NCI-H2171 (cell line): ENCODE measurements at regions not wholly inside any gene's neighbourhood (a gene's known extent, or its start where the extent isn't known, plus 50 kb on each side); places are given as distances from the start of the nearest gene placed in this dataset.

ENCODE experiments used
- DNase-seq: peaks from one replicate; lab custom pipeline; 2025; lab: John Stamatoyannopoulos, UW

- DNase-seq: no peak
These were observed 132.4 kb upstream of the LMO4 start for GRCh38 chr1:87196110-87196827.

GRCh38 chr1:87197156-87197555 lies 131.5 kb upstream of the LMO4 start:
- DNase-seq: no peak

DNA sequence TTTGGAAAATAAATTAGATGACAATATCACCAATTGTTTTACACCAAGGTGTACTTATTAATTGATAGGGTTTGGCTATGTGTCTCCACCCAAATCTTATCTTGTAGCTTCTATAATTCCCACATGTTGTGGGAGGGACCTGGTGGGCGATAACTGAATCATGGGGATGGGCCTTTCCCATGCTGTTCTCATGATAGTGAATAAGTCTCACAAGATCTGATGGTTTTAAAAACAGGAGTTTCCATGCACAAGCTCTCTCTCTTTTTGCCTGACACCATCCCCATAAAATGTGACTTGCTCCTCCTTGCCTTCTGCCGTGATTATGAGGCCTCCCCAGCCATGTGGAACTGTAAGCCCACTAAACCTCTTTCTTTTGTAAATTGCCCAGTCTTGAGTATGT lies 131.0 kb upstream of the LMO4 start:
- DNase-seq: no peak

GRCh38 chr1:87200875-87201638 lies 127.6 kb upstream of the LMO4 start:
- DNase-seq: peak; percentile 1

GRCh38 chr1:87201768-87202167 lies 126.9 kb upstream of the LMO4 start:
- no peak for DNase-seq

DNA sequence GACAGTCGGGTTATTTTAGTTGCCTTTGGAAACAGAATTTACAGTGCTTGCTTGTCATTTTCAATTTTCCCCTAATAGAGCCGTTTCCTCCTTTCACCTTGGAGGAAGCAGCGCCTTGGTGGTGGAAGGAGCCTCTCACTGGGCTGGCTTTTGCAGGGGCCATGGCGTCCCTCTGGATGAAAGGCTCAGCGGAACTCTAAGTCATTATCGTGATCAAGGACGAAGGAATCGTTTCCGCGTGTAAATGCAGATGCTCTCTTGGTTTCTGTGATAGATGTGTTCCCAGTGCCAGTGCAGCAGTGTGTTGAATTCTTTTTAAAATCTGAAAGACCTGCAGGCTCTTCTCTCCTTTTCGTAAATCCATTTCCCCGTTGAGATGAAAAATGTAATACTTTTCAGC lies 126.2 kb upstream of the LMO4 start:
- no peak for DNase-seq

GRCh38 chr1:87202922-87203655 lies 125.6 kb upstream of the LMO4 start:
- DNase-seq: no peak

- DNase-seq: no peak
These were observed 124.8 kb upstream of the LMO4 start for GRCh38 chr1:87203904-87204303.

- no peak for DNase-seq
These were observed 124.2 kb upstream of the LMO4 start for GRCh38 chr1:87204441-87204840.

DNA sequence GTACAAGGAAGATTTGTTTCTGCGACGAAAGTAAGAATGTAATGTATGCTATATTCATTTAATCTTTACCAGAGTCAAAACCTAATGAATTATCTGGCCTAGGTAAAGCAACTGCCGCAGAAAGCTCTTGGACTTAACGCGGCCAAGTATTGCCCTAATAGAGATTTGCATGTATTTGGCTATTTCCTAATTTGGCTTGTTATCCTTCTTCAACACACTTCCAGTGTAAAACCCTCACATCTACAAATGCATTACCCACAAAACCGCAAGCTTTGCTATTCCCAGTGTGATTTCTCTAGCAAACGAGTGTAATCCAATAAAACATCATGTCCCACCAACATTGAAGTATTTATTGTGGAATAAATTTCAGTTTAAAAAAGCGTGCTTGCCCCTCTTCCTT lies 123.8 kb upstream of the LMO4 start:
- DNase-seq: no peak

GRCh38 chr1:87206044-87206831 lies 122.4 kb upstream of the LMO4 start:
- DNase-seq: no peak

- no peak for DNase-seq
These were observed 120.6 kb upstream of the LMO4 start for GRCh38 chr1:87208080-87208479.

DNA sequence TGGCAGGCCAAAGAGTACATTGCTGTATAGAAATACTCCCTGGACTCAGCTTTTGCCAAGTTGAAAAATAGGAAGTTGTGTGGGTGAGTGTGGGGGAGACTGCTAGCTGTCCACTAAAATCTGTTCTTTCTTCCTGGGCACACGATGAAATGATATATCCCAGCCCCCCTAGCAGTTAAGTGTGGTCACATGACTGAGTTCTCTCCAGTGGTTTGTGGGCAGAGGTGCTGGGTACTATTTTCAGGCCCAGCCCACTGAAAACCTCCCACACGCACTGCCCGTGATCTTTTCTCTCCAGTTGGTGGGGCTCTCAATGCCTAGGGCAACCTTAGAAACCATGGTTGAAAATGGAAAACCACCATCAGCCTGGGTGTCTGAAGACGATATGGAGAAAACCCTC lies 119.7 kb upstream of the LMO4 start:
- DNase-seq: no peak

- no peak for DNase-seq
These were observed 118.5 kb upstream of the LMO4 start for GRCh38 chr1:87210151-87210550.

- no peak for DNase-seq
These were observed 116.1 kb upstream of the LMO4 start for GRCh38 chr1:87212431-87213134.

DNA sequence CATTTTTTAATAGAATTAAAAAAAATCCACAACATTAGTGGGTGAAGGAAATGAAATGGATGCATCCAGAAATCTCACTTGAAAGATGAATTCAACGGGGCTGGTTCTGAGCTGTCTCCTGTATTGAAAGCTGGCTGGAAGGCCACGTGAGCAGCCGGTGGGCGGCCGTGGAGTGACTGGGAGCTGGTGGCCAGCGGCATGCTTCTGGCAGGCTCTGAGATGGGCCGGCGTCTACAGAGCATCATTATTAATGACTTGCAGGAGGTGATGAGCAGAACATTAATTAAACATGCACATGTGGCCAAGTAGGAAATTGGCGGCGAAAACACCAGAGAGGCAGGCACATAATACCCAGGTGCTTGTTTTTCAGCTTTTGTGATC lies 115.6 kb upstream of the LMO4 start:
- no peak for DNase-seq

GRCh38 chr1:87215592-87215991 lies 113.1 kb upstream of the LMO4 start:
- no peak for DNase-seq

GRCh38 chr1:87218618-87219017 lies 110.1 kb upstream of the LMO4 start:
- DNase-seq: no peak

DNA sequence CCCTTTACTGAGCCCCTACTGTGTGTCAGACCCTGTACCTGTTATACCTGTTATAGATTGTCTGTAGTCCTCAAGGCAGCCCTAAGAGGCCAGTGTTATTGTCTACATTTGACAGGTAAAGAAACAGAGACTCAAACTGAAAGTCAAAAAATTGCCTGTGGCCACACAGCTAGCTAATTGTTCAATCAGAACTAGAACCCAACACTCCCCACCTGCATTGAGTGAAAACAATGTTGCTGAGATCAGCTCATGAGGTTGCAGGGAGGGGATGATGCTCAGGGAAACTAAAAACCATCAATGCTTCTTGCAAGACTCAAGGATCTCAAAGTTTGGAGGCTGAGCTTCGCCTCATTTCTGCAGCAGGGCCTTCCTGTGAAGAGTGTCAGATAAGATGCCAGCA lies 109.5 kb upstream of the LMO4 start:
- DNase-seq: no peak

GRCh38 chr1:87219626-87220025 lies 109.1 kb upstream of the LMO4 start:
- no peak for DNase-seq

- no peak for DNase-seq
These were observed 107.7 kb upstream of the LMO4 start for GRCh38 chr1:87220993-87221392.

DNA sequence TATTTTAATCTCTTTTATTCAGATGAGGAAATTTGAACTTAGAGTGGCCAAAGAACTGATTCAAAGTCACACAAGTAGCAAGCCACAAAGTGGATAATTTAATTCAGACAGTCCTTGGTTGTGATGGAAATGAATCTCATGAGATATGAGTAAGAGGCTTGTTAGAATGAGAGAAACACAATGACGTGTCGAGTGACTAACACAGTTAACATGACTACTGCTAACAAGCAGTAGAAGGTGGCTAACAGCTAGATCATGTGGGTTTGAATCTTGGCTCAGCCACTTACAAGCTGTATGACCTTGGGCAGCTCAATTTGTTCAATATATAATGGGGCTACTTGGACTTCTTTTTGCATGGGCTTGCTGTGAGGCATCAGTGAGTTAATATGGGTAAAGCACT lies 104.5 kb upstream of the LMO4 start:
- no peak for DNase-seq
